ENCODE measurements at regions not wholly inside any gene's neighbourhood (a gene's known extent, or its start where the extent isn't known, plus 50 kb on each side); places are given as distances from the start of the nearest gene placed in this dataset.

DNA sequence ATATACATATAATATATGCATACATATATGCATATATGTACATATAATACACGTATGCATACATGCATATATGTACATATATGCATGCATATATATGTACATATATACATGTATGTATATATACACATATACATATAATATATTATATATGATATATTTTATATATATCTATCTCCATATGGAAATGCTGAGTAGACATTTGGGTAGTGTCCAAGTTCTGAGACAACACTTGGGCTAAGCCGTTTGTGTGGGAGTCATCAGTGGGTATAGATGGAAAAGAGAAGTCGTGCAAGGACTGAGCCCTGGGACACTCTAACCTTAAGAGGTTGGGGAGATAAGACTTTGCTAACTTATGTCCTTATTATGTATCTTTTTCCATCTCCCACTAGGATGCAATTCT lies 165.2 kb upstream of the PODXL start:
- TF ChIP-seq, protein P1, sequence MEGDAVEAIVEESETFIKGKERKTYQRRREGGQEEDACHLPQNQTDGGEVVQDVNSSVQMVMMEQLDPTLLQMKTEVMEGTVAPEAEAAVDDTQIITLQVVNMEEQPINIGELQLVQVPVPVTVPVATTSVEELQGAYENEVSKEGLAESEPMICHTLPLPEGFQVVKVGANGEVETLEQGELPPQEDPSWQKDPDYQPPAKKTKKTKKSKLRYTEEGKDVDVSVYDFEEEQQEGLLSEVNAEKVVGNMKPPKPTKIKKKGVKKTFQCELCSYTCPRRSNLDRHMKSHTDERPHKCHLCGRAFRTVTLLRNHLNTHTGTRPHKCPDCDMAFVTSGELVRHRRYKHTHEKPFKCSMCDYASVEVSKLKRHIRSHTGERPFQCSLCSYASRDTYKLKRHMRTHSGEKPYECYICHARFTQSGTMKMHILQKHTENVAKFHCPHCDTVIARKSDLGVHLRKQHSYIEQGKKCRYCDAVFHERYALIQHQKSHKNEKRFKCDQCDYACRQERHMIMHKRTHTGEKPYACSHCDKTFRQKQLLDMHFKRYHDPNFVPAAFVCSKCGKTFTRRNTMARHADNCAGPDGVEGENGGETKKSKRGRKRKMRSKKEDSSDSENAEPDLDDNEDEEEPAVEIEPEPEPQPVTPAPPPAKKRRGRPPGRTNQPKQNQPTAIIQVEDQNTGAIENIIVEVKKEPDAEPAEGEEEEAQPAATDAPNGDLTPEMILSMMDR (conservative IDR thresholded peaks at IDR 0.05 in 1 of 2, IDR thresholded peaks at IDR 0.05 in 1 of 2; ENCODE audit: extremely low read depth in 1 of 2, insufficient read depth in 1 of 2, low read depth in 1 of 2, low read length in 2 of 2): no peak
- no peak for TF ChIP-seq EZH2 (IDR thresholded peaks at IDR 0.05; ENCODE audit: borderline replicate concordance, low read length)
